ENCODE measurements at regions not wholly inside any gene's neighbourhood (a gene's known extent, or its start where the extent isn't known, plus 50 kb on each side); places are given as distances from the start of the nearest gene placed in this dataset.

DNA sequence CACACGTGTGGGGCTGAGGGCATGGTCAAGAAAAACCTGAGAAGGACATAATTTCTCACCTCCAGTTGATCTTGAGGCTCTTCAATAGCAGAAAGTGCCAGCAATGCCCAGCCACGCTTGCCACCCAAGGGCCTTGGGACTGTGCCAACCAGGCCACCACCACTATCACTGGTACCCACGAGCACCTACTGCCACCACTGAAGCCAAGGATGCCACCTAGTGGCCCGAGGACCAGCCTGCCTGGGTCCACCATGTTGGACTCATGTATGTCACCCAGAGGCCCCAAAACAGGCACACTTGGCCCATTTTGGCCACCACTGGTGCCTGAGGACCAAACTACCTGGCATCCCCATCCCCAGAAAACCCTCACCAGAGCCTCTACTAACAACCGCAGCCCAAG lies 191.8 kb downstream of the ADAM29 start:
- TF ChIP-seq EP300 (IDR thresholded peaks at IDR 0.05) (no peak), POLR2A (IDR thresholded peaks at IDR 0.05) (no peak), POLR2AphosphoS5 (IDR thresholded peaks at IDR 0.05) (no peak)
- TF ChIP-seq, protein P1, sequence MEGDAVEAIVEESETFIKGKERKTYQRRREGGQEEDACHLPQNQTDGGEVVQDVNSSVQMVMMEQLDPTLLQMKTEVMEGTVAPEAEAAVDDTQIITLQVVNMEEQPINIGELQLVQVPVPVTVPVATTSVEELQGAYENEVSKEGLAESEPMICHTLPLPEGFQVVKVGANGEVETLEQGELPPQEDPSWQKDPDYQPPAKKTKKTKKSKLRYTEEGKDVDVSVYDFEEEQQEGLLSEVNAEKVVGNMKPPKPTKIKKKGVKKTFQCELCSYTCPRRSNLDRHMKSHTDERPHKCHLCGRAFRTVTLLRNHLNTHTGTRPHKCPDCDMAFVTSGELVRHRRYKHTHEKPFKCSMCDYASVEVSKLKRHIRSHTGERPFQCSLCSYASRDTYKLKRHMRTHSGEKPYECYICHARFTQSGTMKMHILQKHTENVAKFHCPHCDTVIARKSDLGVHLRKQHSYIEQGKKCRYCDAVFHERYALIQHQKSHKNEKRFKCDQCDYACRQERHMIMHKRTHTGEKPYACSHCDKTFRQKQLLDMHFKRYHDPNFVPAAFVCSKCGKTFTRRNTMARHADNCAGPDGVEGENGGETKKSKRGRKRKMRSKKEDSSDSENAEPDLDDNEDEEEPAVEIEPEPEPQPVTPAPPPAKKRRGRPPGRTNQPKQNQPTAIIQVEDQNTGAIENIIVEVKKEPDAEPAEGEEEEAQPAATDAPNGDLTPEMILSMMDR (IDR thresholded peaks at IDR 0.05) = no peak
